ENCODE measurements at regions not wholly inside any gene's neighbourhood (a gene's known extent, or its start where the extent isn't known, plus 50 kb on each side); places are given as distances from the start of the nearest gene placed in this dataset.

- TF ChIP-seq MAX (IDR thresholded peaks at IDR 0.05): no peak
- TF ChIP-seq ZBTB7A (IDR thresholded peaks at IDR 0.05; ENCODE audit: low read depth): no peak
- TF ChIP-seq TEAD4 (IDR thresholded peaks at IDR 0.05): no peak
- TF ChIP-seq FOXM1 (IDR thresholded peaks at IDR 0.05; ENCODE audit: borderline replicate concordance, low read depth): no peak
- no peak for TF ChIP-seq TCF12 (IDR thresholded peaks at IDR 0.05; ENCODE audit: low read depth)
- no peak for TF ChIP-seq NFIC (IDR thresholded peaks at IDR 0.05)
- TF ChIP-seq EGR1 (IDR thresholded peaks at IDR 0.05): no peak
- TF ChIP-seq EP300 (IDR thresholded peaks at IDR 0.05; ENCODE audit: borderline replicate concordance): no peak
- no peak for TF ChIP-seq USF1 (IDR thresholded peaks at IDR 0.05)
- TF ChIP-seq RAD21 (IDR thresholded peaks at IDR 0.05; ENCODE audit: low read depth): no peak
- no peak for TF ChIP-seq TAF1 (IDR thresholded peaks at IDR 0.05; ENCODE audit: low read depth)
Observed at GRCh38 chr18:76275727-76276313, 219.2 kb downstream of the ZNF516 start.

- TF ChIP-seq REST (IDR thresholded peaks at IDR 0.05; ENCODE audit: low read depth) (no peak), TEAD4 (IDR thresholded peaks at IDR 0.05) (no peak), CREB1 (IDR thresholded peaks at IDR 0.05; ENCODE audit: low read depth) (no peak), USF1 (IDR thresholded peaks at IDR 0.05) (no peak), RAD21 (IDR thresholded peaks at IDR 0.05; ENCODE audit: low read depth) (peak; percentile 28)
Observed at GRCh38 chr18:76274468-76275289, 220.4 kb downstream of the ZNF516 start.

GRCh38 chr18:76273956-76274355 is 221.1 kb downstream of the ZNF516 start:
- no peak for TF ChIP-seq EP300 (IDR thresholded peaks at IDR 0.05; ENCODE audit: borderline replicate concordance)
- TF ChIP-seq RAD21 (IDR thresholded peaks at IDR 0.05; ENCODE audit: low read depth): no peak
- no peak for TF ChIP-seq YY1 (IDR thresholded peaks at IDR 0.05; ENCODE audit: low read depth)
- no peak for TF ChIP-seq EGR1 (IDR thresholded peaks at IDR 0.05)
- no peak for TF ChIP-seq CREB1 (IDR thresholded peaks at IDR 0.05; ENCODE audit: low read depth)
- no peak for TF ChIP-seq TCF12 (IDR thresholded peaks at IDR 0.05; ENCODE audit: low read depth)

GRCh38 chr18:76273036-76273545 is 222.0 kb downstream of the ZNF516 start:
- TF ChIP-seq MAX (IDR thresholded peaks at IDR 0.05) (no peak), REST (IDR thresholded peaks at IDR 0.05; ENCODE audit: low read depth) (no peak), EP300 (IDR thresholded peaks at IDR 0.05; ENCODE audit: borderline replicate concordance) (no peak), CREB1 (IDR thresholded peaks at IDR 0.05; ENCODE audit: low read depth) (no peak), TAF1 (IDR thresholded peaks at IDR 0.05; ENCODE audit: low read depth) (no peak), RAD21 (IDR thresholded peaks at IDR 0.05; ENCODE audit: low read depth) (no peak), CEBPB (IDR thresholded peaks at IDR 0.05) (no peak), NFIC (IDR thresholded peaks at IDR 0.05) (no peak), ZBTB7A (IDR thresholded peaks at IDR 0.05; ENCODE audit: low read depth) (no peak), EGR1 (IDR thresholded peaks at IDR 0.05) (no peak), YY1 (IDR thresholded peaks at IDR 0.05; ENCODE audit: low read depth) (no peak), TCF12 (IDR thresholded peaks at IDR 0.05; ENCODE audit: low read depth) (no peak), USF1 (IDR thresholded peaks at IDR 0.05) (no peak), TEAD4 (IDR thresholded peaks at IDR 0.05) (no peak)

- TF ChIP-seq CREB1 (IDR thresholded peaks at IDR 0.05; ENCODE audit: low read depth) (no peak), ZBTB7A (IDR thresholded peaks at IDR 0.05; ENCODE audit: low read depth) (no peak), NFIC (IDR thresholded peaks at IDR 0.05) (no peak), TCF12 (IDR thresholded peaks at IDR 0.05; ENCODE audit: low read depth) (no peak), EP300 (IDR thresholded peaks at IDR 0.05; ENCODE audit: borderline replicate concordance) (no peak), RAD21 (IDR thresholded peaks at IDR 0.05; ENCODE audit: low read depth) (no peak), REST (IDR thresholded peaks at IDR 0.05; ENCODE audit: low read depth) (no peak), CEBPB (IDR thresholded peaks at IDR 0.05) (no peak), YY1 (IDR thresholded peaks at IDR 0.05; ENCODE audit: low read depth) (no peak)
Observed at GRCh38 chr18:76266236-76266991, 228.6 kb downstream of the ZNF516 start.

Data from Ishikawa (cell line).